ENCODE measurements at regions not wholly inside any gene's neighbourhood (a gene's known extent, or its start where the extent isn't known, plus 50 kb on each side); places are given as distances from the start of the nearest gene placed in this dataset.

- TF ChIP-seq CTCF (IDR thresholded peaks at IDR 0.05) (peak in 1 of 3 donors; percentile 56), POLR2A (IDR thresholded peaks at IDR 0.05) (no peak)
Measured at GRCh38 chr3:193788189-193788991, 195.4 kb downstream of the OPA1 start.

All from lower leg skin (tissue), 3 donors.